HG03457 (cell line): ENCODE measurements at regions not wholly inside any gene's neighbourhood (a gene's known extent, or its start where the extent isn't known, plus 50 kb on each side); places are given as distances from the start of the nearest gene placed in this dataset.

Source experiments
- ATAC-seq: cut with Tn5 transposase; IDR thresholded peaks from one replicate; pipeline ENCODE4 v1.9.1; 2021; ENCODE audit warnings: moderate number of reproducible peaks; ENCODE audit not compliant: unreplicated experiment

GRCh38 chr2:128548461-128548891, 229.8 kb upstream of the HS6ST1 start:
- no peak for ATAC-seq

GRCh38 chr2:128549094-128549493, 230.4 kb upstream of the HS6ST1 start:
- ATAC-seq: no peak

DNA sequence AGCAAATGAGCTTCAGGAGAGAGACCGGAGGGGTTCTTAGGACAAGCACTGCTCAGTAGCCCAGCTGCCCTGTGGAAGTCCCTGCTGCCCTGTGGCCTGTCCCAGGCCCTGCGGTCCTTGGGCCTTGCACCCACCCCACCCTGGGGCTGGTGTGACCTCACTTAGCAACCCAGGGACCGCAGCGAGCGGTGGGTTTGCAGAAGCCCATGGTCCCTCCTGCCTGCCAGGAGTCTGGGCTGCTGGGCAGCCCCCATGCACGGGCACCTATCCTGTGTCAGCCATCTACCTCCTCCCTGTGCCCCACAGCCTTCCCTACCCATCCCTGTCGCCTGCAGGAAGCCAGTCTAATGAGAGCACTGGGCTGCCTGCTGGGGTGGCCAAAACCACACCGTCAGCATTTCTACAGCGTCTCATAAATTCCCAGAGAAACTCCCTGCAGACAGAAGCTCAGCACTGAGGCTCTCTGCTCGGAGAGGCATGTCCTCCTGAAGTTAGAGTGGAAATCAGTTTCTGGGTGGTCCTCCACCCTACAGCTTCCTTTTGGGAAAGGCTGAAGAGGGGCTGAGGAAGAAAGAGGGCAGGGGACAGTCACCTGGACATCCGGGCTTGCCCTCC, 231.1 kb upstream of the HS6ST1 start:
- ATAC-seq: no peak

- no peak for ATAC-seq
These were observed 231.7 kb upstream of the HS6ST1 start for GRCh38 chr2:128550389-128550788.

DNA sequence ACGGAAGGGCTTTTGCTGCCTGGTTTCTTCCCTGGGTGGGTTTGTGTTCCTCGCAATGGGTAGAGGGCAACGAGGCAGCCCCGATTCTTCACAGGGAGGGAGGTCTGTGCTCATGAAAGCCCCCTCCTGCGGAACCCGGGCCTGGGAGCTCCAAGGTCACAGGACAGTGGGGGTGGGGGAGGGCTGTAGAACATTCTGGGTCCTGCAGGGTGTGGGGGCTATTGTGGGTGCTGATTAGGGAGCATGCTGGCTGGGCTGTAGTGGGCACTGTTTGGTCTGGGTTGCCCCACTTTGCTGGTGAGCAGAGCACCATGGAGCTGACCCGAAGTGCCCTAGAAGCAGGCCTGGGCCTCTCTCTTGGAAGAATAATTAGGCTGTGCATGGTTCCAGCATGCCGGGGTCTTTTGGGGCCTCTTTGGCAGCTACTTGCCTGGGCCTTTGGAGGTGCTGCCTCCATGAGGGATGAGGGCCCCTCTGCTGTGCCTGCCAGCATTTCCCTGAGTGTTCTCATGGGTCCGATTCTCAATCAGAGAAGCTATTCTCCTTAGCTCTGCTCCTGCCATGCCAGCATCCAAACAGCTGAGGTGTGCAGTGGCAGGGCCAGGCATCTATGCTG, 232.2 kb upstream of the HS6ST1 start:
- no peak for ATAC-seq

DNA sequence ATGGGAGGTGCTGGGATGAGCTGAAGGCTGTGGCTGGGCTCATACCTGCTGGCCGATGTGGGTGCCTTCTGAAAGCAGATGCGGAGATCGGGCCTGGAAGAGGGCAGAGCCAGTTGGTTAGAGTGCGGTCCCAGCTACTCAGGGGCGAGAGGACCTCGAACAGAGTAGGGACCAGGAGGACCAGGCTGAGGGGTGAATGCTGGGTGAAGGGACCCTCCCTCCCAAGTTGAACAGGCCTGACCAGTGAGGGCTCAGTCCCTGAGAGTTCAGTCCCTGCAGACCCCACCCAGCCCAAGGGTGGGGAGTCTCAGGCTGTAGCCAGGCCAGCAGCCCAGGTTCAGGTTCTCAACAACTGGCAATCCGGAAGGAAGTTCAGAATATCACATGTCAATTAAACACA, 232.8 kb upstream of the HS6ST1 start:
- ATAC-seq: no peak

DNA sequence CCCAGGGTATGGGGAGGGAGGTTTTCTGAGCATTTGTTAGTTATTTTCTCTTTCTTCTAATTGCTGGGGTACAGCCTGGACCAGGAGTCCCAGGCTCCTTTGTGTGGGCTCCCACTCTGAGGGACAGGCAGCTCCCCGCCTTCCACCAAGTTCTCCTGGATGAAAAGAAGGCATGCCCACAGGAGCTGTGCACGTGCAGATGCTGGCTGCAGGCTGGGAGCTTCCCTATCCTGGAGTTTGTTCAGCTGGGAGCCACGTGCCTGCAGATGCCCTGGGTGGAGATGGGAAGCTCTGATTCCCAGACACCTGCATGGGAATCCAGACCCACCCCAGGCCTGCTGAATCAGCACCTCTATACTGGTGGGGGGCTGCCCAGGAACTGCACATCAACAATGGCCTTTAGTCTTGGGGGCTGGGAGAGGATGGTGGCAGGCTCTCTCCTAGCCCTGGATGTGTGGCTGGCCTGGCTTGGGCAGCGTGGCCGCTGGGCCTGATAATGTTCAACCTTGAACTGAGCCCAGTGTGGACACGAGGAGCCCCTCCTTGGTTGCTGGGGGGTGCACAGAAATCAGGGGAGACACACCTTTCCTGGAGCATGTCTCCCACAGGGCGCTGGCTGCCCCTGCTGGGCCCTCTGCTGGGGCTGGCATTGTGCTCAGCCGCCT, 233.6 kb upstream of the HS6ST1 start:
- ATAC-seq: no peak

- ATAC-seq: no peak
These were observed 234.3 kb upstream of the HS6ST1 start for GRCh38 chr2:128552806-128553551.

- no peak for ATAC-seq
These were observed 235.6 kb upstream of the HS6ST1 start for GRCh38 chr2:128554151-128554769.

DNA sequence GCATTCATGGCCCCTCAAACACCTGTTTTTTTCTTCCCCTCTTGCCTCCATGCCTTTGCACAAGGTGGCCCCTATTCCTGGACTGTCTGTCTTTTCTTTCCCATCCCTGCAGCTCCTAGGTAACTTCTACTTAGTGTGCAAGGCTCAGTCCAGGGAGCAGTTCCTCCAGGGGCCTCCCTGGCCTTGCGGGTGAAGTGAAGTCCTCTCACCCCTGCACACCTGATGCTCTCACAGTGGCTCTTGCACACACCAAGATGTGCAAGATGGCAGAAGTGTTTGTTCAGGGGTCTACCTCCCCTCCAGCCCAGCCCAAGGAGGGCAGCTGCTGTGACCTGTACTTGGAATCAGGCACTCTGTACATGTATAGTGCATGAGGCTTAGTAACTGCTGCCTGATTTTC, 236.8 kb upstream of the HS6ST1 start:
- no peak for ATAC-seq

- no peak for ATAC-seq
These were observed 237.4 kb upstream of the HS6ST1 start for GRCh38 chr2:128556089-128556488.

DNA sequence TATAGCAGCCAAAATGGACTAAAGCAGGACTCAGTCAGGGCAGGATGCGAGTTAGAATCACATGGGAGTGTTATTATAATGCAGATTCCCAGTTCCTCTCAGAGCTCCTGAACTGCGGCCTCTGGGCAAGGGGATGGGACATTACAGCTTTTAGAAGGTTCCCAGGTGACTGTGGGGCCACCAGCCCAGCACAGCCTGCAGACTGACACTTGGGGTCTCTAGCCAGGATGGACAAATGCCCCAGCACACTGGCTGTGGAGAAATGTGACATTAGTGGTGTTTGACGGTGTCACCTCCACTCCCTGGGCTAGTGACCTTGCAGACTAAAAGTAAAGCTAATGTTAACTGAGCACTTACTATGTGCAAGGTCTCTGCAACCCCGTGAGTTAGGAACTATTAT, 238.0 kb upstream of the HS6ST1 start:
- no peak for ATAC-seq

GRCh38 chr2:128557069-128557468, 238.4 kb upstream of the HS6ST1 start:
- ATAC-seq: no peak

DNA sequence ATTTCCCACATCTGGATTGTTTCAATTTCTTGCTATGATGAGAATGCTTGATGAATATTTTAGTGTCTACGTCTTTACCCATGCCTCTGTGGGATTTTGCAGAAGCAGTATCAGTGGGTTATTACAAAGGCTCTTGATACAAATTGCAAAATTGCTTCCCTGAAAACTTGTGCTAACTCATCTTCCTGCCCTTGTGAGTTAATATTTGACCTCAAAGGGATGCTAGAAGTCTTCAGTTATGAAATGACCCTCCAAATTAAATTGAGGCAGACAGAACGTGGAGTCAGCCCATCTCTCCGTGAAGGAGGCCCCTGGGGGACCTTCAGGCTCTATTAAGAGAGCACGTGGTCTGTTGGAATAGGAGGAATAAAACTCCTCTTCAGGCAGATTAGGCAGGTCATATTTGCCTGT, 239.2 kb upstream of the HS6ST1 start:
- ATAC-seq: no peak

DNA sequence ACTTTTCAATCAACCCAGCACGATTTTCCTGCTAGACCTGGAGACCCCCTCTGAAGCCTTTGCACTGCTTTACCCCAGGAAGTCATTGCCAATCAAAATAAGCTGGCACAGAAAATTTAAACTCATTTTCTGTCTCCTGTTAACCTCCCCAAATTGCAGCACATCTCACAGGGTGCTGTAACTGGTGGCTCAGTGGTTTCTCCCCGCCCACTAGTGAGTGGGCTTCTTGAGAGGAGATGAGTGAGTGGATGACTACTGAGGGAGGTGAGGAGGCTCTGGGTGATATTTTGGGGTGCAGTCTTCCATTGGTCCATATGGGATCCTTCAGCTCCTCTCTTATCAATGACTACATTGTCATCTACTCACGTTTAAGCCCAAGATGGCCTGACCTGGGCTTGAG, 239.8 kb upstream of the HS6ST1 start:
- ATAC-seq: no peak

- no peak for ATAC-seq
These were observed 240.3 kb upstream of the HS6ST1 start for GRCh38 chr2:128558895-128559532.

DNA sequence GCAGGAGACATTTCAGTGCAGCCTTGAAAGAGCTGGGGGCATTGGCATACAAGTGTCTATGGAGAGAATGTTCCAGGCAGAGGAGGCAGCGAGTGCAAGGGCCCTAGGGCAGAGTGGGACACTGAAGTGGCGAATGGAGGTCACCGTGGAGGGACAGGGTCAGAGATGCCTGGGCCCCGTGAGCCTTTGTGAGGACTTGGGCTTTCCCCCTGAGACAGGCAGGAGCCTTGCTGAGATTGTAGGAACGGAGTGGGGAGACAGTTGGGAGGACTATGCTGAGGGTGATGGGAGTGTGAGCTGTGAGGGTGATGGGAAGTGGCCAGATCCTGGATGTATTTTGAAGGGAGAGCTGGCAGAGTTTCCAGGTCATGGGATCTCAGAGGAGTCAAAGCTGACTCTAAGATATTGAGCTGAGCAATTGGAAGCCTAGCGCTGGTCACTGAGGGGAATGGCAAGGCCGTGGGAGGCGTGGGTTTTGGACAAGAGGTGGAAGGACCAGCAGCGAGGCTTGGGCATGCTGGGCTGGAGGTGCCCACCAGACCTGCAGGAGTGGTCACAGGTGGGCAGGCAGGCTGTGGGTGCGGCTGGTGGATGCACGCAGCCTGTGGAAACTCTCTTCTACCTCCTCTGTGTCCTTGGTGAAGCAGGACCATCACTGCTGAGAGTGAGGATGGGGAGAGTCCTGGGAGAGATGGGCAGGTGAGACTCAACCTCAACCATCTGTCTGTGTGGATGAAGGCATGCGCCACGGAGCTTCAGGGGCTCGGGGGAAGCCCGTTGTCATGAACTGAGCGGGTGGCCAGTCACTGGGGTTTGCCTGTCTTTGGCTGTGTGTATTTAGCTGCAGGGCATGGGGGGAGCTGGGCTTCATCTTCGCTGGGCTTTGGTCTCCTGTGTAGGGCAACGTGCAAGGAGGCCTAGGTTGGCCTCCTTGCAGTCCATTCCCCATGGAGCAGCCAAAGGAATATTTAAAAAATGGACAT, 241.2 kb upstream of the HS6ST1 start:
- no peak for ATAC-seq

- ATAC-seq: no peak
These were observed 242.1 kb upstream of the HS6ST1 start for GRCh38 chr2:128560718-128561117.

DNA sequence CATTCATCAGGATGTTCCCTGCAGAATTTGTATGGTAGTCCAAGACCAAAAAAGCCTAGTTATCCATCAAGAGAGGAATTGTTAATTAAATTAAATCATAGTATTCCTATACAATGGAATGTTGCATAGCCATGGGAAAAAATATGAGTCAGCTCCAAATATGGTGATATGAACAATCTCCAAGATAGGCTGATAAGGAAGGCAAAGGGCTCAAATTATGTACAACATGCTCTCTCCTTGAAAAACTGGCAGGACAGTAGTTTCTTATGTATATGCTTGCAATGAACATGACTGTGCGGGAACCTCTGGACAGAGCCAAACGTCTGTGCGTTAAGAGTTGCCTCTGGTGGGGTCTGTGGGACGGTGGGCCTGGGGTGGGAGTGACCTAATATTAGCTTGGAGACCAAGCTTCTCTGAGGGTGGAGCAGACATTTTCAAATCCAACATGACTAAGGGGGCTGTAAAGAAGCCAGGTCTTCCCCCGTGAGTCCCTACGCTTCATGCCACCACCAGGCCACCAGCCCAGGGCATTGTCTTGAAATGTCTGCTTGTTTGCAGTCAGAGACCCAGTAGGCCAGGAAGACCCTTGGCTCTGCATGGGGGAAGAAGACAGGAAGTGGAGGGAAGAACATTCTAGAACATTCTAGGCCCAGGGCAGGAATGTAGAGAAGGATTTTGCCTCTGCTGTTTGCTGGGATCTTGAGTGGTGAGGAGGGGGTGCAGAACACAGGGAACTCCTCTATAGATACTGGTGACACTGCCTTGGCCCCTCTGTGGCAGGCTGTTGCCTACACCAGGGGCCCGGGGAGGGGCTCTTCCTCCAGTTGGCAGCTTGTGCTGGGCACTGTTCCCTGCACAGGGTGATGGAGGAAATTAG, 244.0 kb upstream of the HS6ST1 start:
- no peak for ATAC-seq
